H9 (cell line): ENCODE measurements at regions not wholly inside any gene's neighbourhood (a gene's known extent, or its start where the extent isn't known, plus 50 kb on each side); places are given as distances from the start of the nearest gene placed in this dataset.

Experiments used
- DNase-seq: peaks from one replicate; pipeline ENCODE4 v3.0.0-alpha.2; 2017
- H2AFZ ChIP-seq: one replicate; pipeline ENCODE4 v1.6.1; 2013; ENCODE audit warnings: mild to moderate bottlenecking, low read length, control low read depth, moderate library complexity
- H2AK5ac ChIP-seq: 2 replicates; pipeline ENCODE4 v1.6.1; 2013; ENCODE audit warnings: low read length, control low read depth, mixed read lengths; ENCODE audit not compliant: insufficient read length
- H2BK120ac ChIP-seq: one replicate; pipeline ENCODE4 v1.6.1; 2013; ENCODE audit warnings: low read depth, mild to moderate bottlenecking, low read length, control low read depth, inconsistent platforms; ENCODE audit not compliant: poor library complexity, severe bottlenecking
- H2BK12ac ChIP-seq: 2 replicates; pipeline ENCODE4 v1.6.1; 2013; ENCODE audit warnings: low read length, control low read depth, mixed read lengths, low read depth; ENCODE audit not compliant: insufficient read length
- H2BK15ac ChIP-seq: 2 replicates; pipeline ENCODE4 v1.6.1; 2013; ENCODE audit warnings: low read depth, low read length, control low read depth
- H2BK20ac ChIP-seq: one replicate; pipeline ENCODE4 v1.6.1; 2013; ENCODE audit warnings: low read depth, mild to moderate bottlenecking, low read length, control low read depth, inconsistent platforms; ENCODE audit not compliant: poor library complexity, severe bottlenecking
- H2BK5ac ChIP-seq: 2 replicates; pipeline ENCODE4 v1.6.1; 2013; ENCODE audit warnings: low read length, control low read depth, mixed read lengths; ENCODE audit not compliant: insufficient read length
- H3K14ac ChIP-seq: 2 replicates; pipeline ENCODE4 v1.6.1; 2013; ENCODE audit warnings: low read length, control low read depth; ENCODE audit not compliant: insufficient read depth
- H3K18ac ChIP-seq: 2 replicates; pipeline ENCODE4 v1.6.1; 2013; ENCODE audit warnings: low read depth, mild to moderate bottlenecking, mixed read lengths, low read length, control low read depth; ENCODE audit not compliant: insufficient read length
- H3K23ac ChIP-seq: 2 replicates; pipeline ENCODE4 v1.6.1; 2013; ENCODE audit warnings: low read length, control low read depth, mixed read lengths, low read depth; ENCODE audit not compliant: insufficient read length
- H3K23me2 ChIP-seq: 2 replicates; pipeline ENCODE4 v1.6.1; 2013; ENCODE audit warnings: low read depth, mild to moderate bottlenecking, mixed read lengths, low read length, control low read depth; ENCODE audit not compliant: insufficient read length, poor library complexity, severe bottlenecking
- H3K27ac ChIP-seq: 2 replicates; pipeline ENCODE4 v1.5.1; 2013; ENCODE audit warnings: low read length, control low read depth, mixed read lengths, low read depth; ENCODE audit not compliant: insufficient read length
- H3K27me3 ChIP-seq: 2 replicates; pipeline ENCODE4 v1.6.1; 2013; ENCODE audit warnings: low read length, control low read depth, inconsistent platforms; ENCODE audit not compliant: insufficient read depth
- H3K4ac ChIP-seq: 2 replicates; pipeline ENCODE4 v1.6.1; 2013; ENCODE audit warnings: low read depth, mild to moderate bottlenecking, control low read depth, inconsistent platforms, low read length, moderate library complexity
- H3K4me1 ChIP-seq: 2 replicates; pipeline ENCODE4 v1.6.1; 2013; ENCODE audit warnings: low read length, control low read depth, inconsistent platforms; ENCODE audit not compliant: insufficient read depth
- H3K4me2 ChIP-seq: 2 replicates; pipeline ENCODE4 v1.6.1; 2013; ENCODE audit warnings: low read length, control low read depth, mixed read lengths; ENCODE audit not compliant: insufficient read length, insufficient read depth
- H3K56ac ChIP-seq: 2 replicates; pipeline ENCODE4 v1.6.1; 2013; ENCODE audit warnings: low read depth, mild to moderate bottlenecking, mixed read lengths, low read length, control low read depth; ENCODE audit not compliant: insufficient read length
- H3K79me1 ChIP-seq: 2 replicates; pipeline ENCODE4 v1.6.1; 2013; ENCODE audit warnings: low read depth, mild to moderate bottlenecking, moderate library complexity, low read length, control low read depth, inconsistent platforms; ENCODE audit not compliant: insufficient read depth, poor library complexity, severe bottlenecking
- H3K79me2 ChIP-seq: 2 replicates; pipeline ENCODE4 v1.6.1; 2013; ENCODE audit warnings: low read length, control low read depth, inconsistent platforms; ENCODE audit not compliant: insufficient read depth
- H3K9ac ChIP-seq: 2 replicates; pipeline ENCODE4 v1.6.1; 2013; ENCODE audit warnings: low read length, control low read depth, mixed read lengths; ENCODE audit not compliant: insufficient read length; ENCODE audit errors: extremely low read depth
- H3K9me3 ChIP-seq: one replicate; pipeline ENCODE4 v1.6.1; 2013; ENCODE audit warnings: low read depth, low read length, inconsistent platforms; ENCODE audit not compliant: control insufficient read depth
- H3T11ph ChIP-seq: one replicate; pipeline ENCODE4 v1.6.1; 2013; ENCODE audit warnings: mild to moderate bottlenecking, low read length, control low read depth, inconsistent platforms
- H4K20me1 ChIP-seq: one replicate; pipeline ENCODE4 v1.6.1; 2013; ENCODE audit not compliant: control insufficient read depth, insufficient read length, insufficient read depth
- H4K5ac ChIP-seq: 2 replicates; pipeline ENCODE4 v1.6.1; 2013; ENCODE audit warnings: low read depth, mild to moderate bottlenecking, mixed read lengths, low read length, control low read depth; ENCODE audit not compliant: insufficient read length
- H4K8ac ChIP-seq: replicated peaks from 2 replicates; pipeline ENCODE4 v1.6.1; 2013; ENCODE audit warnings: low read length, control low read depth, mixed read lengths, low read depth; ENCODE audit not compliant: insufficient read length
- H4K91ac ChIP-seq: 2 replicates; pipeline ENCODE4 v1.6.1; 2013; ENCODE audit warnings: low read depth, mild to moderate bottlenecking, moderate library complexity, mixed read lengths, low read length, control low read depth; ENCODE audit not compliant: insufficient read length
- H3K27ac Mint-ChIP-seq, 3 experiments: 2 replicates in 2 of 3; 3 replicates in 1 of 3; pipeline ENCODE4 v1.8.0; 2020 to 2021; ENCODE audit warnings: mixed read lengths in 3 of 3, mild to moderate bottlenecking in 1 of 3, moderate library complexity in 1 of 3
- H3K27me3 Mint-ChIP-seq: 2 replicates; pipeline ENCODE4 v1.8.0; 2021; ENCODE audit warnings: low read depth, mild to moderate bottlenecking, moderate library complexity, mixed read lengths
- H3K36me3 Mint-ChIP-seq, 3 experiments: 2 replicates in 2 of 3; 3 replicates in 1 of 3; pipeline ENCODE4 v1.8.0; 2020 to 2021; ENCODE audit warnings: low read depth in 3 of 3, mixed read lengths in 3 of 3; ENCODE audit not compliant: insufficient read depth in 1 of 3
- H3K4me1 Mint-ChIP-seq, 2 experiments: 2 replicates each; pipeline ENCODE4 v1.8.0; 2020; ENCODE audit warnings: mixed read lengths in 2 of 2
- H3K4me3 Mint-ChIP-seq, 2 experiments: 2 replicates in 1 of 2; 3 replicates in 1 of 2; pipeline ENCODE4 v1.8.0; 2020 to 2021; ENCODE audit warnings: mild to moderate bottlenecking in 2 of 2, mixed read lengths in 2 of 2, moderate library complexity in 1 of 2
- H3K9me3 Mint-ChIP-seq, 2 experiments: 2 replicates in 1 of 2; 3 replicates in 1 of 2; pipeline ENCODE4 v1.8.0; 2020; ENCODE audit warnings: mild to moderate bottlenecking in 2 of 2, mixed read lengths in 2 of 2, moderate library complexity in 1 of 2
- CTCF ChIP-seq: fragments of 200-600 bp; sonication (generic); conservative IDR thresholded peaks from 3 replicates; pipeline ENCODE4 v1.8.0; 2021; ENCODE audit warnings: antibody characterized with exemption, mild to moderate bottlenecking
- WGBS: extraction: QIAGEN DNeasy Blood & Tissue Kit; methylation state at CpG from one replicate; pipeline ENCODE4 v1.1.7; 2013; ENCODE audit warnings: missing lambda C conversion rate, low lambda C conversion rate, mixed read lengths; ENCODE audit not compliant: insufficient read length; ENCODE audit errors: extremely low coverage; 5-methylcytosine and 5-hydroxymethylcytosine counted together

- peaks cover 7 to 11% of the 10 kb centered on the region in 2 experiments; a peak in 4 of 5 replicates for H3K9me3 Mint-ChIP-seq
- Histone ChIP-seq H3T11ph (no peak overlapping the region), H2AK5ac (no peak overlapping the region), H2BK15ac (no peak overlapping the region), H3K4me2 (no peak overlapping the region), H3K4ac (no peak overlapping the region), H3K9ac (no peak overlapping the region), H2BK20ac (no peak overlapping the region), H2BK5ac (no peak overlapping the region), H2AFZ (no peak overlapping the region), H3K18ac (no peak overlapping the region), H2BK120ac (no peak overlapping the region), H3K79me2 (no peaks in the 10 kb centered on the region), H3K79me1 (no peaks in the 10 kb centered on the region), H3K23me2 (no peaks in the 10 kb centered on the region), H3K9me3 (no peaks in the 10 kb centered on the region), H4K8ac (no peak overlapping the region), H3K56ac (no peak overlapping the region), H3K4me1 (no peaks in the 10 kb centered on the region), H3K23ac (no peak overlapping the region), H2BK12ac (no peak overlapping the region), H4K91ac (no peak overlapping the region), H3K27ac (no peak overlapping the region), H4K20me1 (no peaks in the 10 kb centered on the region), H3K14ac (no peak overlapping the region), H3K27me3 (no peaks in the 10 kb centered on the region), H4K5ac (no peak overlapping the region)
- H3K4me1 Mint-ChIP-seq: no peaks in the 10 kb centered on the region
- H3K27ac Mint-ChIP-seq: no peak overlapping the region
- H3K36me3 Mint-ChIP-seq: peaks cover 0 to 13% (median 5%) of the 10 kb centered on the region in 3 experiments; a peak in 6 of 7 replicates
- no peak for DNase-seq
- H3K4me3 Mint-ChIP-seq: no peak overlapping the region
- no peak for TF ChIP-seq CTCF
- WGBS: no CpG with 5 or more reads among the region's 3 CpGs
- no peaks in the 10 kb centered on the region for H3K27me3 Mint-ChIP-seq
Measured at GRCh38 chr4:136599890-136600289, 932.4 kb downstream of the PCDH18 start.
